22Rv1 (cell line): ENCODE measurements at regions not wholly inside any gene's neighbourhood (a gene's known extent, or its start where the extent isn't known, plus 50 kb on each side); places are given as distances from the start of the nearest gene placed in this dataset.

Experiments used
- ZFX ChIP-seq: fragments of 450-650 bp; IDR thresholded peaks from 2 replicates; pipeline ENCODE4 v1.6.1; 2017; ENCODE audit warnings: antibody characterized with exemption, borderline replicate concordance
- TF ChIP-seq, protein P1 (sequence below): fragments of 450-650 bp; IDR thresholded peaks from 2 replicates; pipeline ENCODE4 v1.5.1; 2017; ENCODE audit warnings: mild to moderate bottlenecking

GRCh38 chr5:171577042-171577758 is 157.8 kb downstream of the FGF18 start:
- TF ChIP-seq, protein P1, sequence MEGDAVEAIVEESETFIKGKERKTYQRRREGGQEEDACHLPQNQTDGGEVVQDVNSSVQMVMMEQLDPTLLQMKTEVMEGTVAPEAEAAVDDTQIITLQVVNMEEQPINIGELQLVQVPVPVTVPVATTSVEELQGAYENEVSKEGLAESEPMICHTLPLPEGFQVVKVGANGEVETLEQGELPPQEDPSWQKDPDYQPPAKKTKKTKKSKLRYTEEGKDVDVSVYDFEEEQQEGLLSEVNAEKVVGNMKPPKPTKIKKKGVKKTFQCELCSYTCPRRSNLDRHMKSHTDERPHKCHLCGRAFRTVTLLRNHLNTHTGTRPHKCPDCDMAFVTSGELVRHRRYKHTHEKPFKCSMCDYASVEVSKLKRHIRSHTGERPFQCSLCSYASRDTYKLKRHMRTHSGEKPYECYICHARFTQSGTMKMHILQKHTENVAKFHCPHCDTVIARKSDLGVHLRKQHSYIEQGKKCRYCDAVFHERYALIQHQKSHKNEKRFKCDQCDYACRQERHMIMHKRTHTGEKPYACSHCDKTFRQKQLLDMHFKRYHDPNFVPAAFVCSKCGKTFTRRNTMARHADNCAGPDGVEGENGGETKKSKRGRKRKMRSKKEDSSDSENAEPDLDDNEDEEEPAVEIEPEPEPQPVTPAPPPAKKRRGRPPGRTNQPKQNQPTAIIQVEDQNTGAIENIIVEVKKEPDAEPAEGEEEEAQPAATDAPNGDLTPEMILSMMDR = no peak
- no peak for TF ChIP-seq ZFX
